ENCODE measurements at regions not wholly inside any gene's neighbourhood (a gene's known extent, or its start where the extent isn't known, plus 50 kb on each side); places are given as distances from the start of the nearest gene placed in this dataset.
"Not testable (repeated sequence)": the region's sequence is repeated elsewhere in the genome, so short reads cannot be mapped to it uniquely, and the experiment has no call there.

- TF ChIP-seq CTCF (IDR thresholded peaks at IDR 0.05; ENCODE audit: extremely low read depth in 1 of 2, insufficient read depth in 1 of 2, low read depth in 1 of 2, low read length in 2 of 2); JUN (IDR thresholded peaks at IDR 0.05; ENCODE audit: borderline replicate concordance, insufficient read depth, insufficient read length, low read depth); FOS (IDR thresholded peaks at IDR 0.05; ENCODE audit: borderline replicate concordance, insufficient read depth, low read length); POLR2A (IDR thresholded peaks at IDR 0.05; ENCODE audit: low read depth, low read length); EZH2 (IDR thresholded peaks at IDR 0.05; ENCODE audit: borderline replicate concordance, low read depth, low read length, severe bottlenecking); GATA2 (IDR thresholded peaks at IDR 0.05; ENCODE audit: insufficient read depth, insufficient read length, low read depth, low read length); POLR2AphosphoS5 (IDR thresholded peaks at IDR 0.05; ENCODE audit: insufficient read depth, low read depth, low read length): not testable (repeated sequence)
- TF ChIP-seq, protein P1, sequence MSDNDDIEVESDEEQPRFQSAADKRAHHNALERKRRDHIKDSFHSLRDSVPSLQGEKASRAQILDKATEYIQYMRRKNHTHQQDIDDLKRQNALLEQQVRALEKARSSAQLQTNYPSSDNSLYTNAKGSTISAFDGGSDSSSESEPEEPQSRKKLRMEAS (IDR thresholded peaks at IDR 0.05; ENCODE audit: insufficient read depth, insufficient read length), result not testable (repeated sequence)
Observed at GRCh38 chr13:30054546-30054945, 204.1 kb upstream of the UBL3 start.
